HG02759 (cell line): ENCODE measurements at regions not wholly inside any gene's neighbourhood (a gene's known extent, or its start where the extent isn't known, plus 50 kb on each side); places are given as distances from the start of the nearest gene placed in this dataset.

ENCODE experiments used
- ATAC-seq: cut with Tn5 transposase; IDR thresholded peaks from one replicate; pipeline ENCODE4 v1.9.1; 2021; ENCODE audit warnings: mild to moderate bottlenecking, moderate library complexity; ENCODE audit not compliant: unreplicated experiment

DNA sequence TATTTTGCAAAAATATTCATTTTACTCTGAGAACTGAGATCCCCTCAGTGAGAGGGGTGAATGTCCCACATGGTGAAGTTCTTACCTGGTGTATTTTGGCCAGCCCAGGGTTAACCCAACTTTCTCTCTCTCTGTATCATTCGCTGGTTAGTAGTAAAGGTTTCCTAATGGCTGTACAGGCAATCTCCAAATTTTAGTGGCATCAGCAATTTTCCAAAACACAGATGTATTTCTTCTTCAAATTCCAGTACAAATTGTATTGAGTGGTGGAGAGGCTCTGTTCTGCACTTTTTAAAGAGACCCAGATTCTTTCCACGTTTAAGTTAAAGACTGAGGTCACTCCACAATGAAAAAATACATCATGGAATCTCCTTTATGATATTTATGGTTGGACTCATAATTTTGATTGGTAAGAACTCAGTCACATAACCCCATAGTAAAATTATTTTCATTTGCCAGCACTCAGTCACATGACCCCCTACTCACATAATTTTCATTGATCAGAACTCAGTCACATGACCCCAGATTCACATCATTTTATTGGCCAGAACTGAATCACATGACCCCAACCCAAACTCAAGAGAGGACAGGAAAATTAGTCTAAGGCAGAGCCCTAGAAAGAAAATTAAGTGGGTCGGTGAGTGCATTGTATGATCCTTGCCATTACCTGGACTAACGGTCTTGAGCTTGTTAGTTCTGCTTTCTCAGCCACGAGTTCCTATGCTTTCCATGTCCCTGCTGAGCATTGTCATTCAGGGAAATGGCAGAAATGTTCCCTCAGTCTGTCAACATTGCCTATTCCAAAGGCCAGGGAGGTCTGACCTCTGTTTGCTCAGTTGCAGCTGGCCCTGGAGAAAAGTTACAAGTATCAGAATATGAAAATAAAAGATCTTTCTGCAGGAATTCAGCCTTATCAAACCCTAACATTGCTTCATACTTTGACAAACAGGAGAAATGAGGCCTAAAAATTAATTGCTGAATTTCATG lies 1536.2 kb downstream of the AACS start:
- no peak for ATAC-seq

DNA sequence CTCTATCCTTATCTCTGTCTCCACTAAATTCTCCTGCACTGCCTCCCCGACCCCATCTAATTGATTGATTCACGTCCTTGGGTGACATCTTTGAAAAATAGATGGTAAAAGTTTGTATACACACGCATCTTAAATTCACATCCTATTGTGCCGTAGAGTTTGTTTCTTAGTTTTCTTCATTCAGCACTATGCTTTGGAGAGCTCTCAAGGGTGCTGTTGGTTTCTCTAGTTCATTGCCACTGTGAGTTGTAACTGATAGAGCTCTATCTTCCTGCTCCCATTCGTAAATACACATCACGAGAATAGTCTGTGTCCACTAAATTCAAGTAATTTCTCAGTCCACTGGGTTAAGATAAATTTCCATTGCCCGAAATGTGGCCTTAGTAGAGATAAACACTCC lies 1537.4 kb downstream of the AACS start:
- ATAC-seq = no peak

DNA sequence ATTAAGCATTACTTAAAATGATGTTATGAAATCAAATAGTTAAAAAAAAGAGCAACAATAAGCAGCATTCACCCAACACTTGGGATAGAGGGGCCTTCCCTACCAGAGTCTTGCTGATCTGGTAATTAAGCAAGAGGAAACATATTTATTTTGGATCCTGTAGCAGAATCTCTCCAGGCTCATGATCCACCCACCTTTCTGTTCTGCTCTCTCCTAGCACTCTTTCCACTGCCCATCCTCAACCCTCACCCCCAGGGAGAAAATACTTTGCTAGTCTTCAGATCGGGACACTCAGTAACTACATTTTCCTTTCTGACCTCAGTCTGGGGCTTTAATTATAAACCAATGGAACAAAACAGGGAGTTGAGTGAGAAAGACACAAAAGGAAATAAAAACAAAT lies 1541.9 kb downstream of the AACS start:
- no peak for ATAC-seq

DNA sequence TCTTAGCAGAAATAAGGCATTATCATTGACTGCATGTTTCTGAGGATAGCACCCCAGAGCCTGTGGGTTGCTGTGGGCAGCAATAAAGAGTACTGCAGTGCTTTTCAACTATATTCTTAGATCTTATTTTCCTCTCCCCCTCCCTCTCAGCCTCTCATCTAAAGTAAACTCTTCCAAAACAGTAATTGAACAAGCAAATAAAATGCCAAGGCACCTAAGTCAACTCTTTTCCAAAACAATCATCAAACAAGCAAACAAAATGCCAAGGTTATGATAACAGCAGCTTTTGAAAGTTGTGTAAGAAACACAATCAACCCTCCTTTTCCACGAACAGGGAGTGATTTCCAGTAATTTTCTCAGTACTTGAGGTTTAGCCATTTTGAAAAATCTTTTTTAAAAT lies 1542.6 kb downstream of the AACS start:
- no peak for ATAC-seq

DNA sequence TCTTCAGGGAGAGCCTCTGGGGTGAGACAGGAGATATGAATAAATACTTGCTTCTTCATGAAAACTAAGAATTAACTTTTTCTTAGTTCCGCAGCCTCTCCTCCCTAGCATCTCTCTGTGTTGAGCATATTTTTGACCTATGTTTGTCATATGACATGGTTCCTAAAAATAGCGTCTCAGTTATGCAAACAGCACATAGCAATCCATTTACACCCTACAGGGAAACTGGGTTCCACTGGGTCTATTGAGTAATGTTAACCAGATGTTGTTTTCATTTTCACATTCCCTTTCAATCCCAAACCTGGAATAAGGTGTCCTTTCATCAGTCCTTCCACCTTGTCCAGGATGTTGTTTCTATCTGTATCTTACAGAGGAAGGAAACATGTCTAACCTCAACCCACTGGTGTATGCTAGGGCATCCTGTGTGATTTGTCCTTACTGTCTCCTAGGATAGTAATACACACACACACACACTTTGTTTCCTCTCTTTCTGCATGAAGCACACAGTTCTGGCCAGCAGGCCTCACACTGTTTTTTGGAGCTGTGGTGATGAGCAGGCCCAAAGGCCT lies 1543.5 kb downstream of the AACS start:
- ATAC-seq = no peak

DNA sequence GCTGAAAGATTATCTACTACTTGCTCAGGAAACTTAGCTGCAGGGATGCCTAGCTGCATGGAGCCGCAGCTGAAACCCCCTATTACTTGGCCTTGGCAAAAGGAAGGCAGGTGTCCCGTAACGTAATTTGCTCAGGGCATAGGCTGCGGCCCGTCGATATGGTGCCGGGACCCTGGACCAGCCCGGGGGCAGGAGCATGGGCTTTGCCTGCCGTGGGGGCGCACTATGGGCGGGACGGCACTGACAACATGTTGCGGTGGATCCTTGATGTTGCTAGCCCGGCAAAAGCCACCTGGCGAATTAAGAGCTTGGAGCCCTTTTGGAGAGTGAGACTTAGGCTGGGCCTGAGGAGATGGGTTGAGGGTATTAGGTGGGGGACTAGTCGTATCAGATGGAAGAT lies 1551.2 kb downstream of the AACS start:
- ATAC-seq = no peak

DNA sequence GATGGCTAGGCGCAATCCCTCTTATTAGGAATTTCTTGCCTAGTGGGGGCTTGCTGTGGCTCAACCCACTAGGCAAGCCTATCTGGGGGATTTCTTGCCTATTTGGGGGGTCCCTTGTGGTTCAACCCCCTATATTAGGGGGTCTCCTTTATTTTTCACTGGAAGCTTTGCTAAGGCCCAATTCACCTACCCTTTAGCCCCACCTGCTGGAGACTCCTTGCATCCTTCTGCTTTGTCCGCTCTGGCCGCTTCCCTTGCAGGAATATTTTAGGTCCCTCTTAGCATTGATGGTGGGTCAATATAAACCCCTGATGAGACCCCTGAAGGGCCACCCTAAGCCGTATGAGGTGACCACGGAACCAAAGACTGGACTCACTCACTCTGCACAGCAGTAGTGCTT lies 1552.1 kb downstream of the AACS start:
- ATAC-seq = no peak

DNA sequence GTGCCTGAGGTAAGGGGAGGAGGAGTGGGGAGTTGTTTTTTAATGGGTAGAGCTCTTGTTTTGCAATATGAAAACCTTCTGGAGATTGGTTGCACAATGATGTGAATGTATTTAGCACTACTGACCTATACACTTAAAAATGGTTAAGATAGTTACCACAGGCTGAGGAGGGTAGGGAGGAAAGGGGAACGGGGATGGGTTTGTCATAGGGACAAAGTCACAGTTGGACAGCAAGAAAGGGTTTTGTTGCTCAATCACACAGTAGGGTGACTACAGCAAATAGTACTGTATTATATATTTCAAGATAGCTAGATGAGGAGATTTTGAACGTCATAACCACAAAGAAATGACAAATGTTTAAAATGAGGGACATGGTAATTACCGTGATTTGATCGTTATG lies 1562.4 kb downstream of the AACS start:
- ATAC-seq = no peak

DNA sequence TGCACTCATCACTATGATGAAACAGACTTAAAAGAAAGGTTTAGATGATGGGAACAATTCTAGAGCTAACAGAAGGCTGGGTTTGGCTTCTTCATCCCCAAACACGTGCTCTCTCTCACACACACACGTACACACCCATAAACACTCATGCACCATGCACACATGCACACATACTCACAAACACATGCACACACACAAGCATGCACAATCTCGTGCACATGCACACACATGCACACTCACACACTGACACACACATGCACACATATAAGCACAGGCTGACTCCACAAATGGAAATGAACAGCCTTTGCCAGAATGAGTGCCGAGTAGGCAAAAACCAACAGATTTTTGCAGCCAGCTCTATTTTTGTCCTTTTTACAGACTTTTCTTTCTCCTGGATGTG lies 1571.6 kb downstream of the AACS start:
- ATAC-seq = no peak

DNA sequence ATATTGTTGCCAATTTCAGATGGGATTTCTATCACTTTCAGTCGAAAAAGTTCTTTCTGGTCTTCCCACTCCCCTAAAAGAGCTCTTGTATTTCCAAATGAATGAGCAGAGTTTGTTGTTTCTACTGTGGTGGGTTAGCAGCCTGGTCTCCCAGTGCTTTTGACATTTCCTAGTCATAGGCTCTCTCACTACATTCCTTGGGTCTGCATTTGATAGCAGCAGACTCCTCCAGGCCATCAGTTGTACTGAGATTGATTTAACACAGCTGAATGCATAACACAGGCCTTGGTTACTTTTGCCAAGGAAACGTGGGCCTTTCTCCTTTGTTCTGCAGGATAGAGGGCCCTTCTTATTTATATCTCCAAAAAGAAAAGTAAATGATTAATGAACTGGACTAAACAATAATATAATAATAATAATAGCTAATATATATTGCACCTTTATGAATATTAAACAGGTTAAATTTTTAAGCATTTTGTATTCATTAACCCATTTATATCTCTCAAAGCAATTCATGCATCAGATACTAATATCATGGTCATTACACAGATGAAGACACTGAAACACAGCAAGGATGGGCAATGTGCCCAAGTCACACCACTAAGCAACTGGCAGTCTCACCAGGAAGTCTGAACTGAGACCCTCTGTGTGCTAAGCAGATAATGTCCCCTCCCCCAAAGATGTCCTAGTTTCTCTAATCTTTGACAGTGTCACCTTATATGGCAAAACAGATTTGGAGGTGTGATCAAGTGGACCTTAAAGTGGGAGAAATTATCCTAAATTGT lies 1579.2 kb downstream of the AACS start:
- ATAC-seq = no peak

DNA sequence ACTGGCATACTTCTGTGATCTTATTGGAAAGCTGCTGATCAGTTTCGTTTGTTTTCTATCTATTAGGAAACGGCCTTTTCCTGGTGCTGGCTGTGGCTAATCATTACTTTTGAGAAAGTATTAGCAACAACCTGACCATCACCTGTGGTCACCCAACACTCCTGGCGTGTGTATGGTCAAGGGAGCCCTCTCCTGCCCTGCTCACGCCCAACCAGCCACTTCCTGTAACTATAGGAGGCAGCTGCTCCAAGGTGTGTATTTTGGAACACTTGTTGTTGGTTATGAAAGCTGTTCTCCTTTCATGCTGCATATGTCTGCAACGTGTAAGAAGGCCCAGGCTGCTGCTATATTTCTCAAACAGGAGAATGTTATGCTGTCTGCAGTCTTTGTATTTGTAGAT lies 1582.8 kb downstream of the AACS start:
- no peak for ATAC-seq

DNA sequence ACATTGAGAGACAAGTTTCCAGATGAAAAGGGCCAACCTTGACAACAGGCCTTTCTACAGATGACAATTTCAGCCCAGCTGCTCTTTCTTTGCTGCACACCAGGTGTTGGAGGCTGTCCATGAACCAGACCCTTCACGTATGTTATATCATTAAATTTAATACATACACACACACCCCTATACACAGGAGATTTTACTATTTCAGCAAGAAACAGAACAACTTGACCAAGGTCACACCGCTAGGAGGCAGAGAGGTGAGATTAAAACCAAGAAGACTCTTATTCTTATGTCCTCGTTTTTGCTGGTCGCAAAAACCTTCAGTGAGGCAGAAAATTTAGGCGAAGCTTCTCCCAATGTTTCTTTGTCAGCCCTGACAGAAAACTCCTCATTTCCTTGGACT lies 1585.9 kb downstream of the AACS start:
- ATAC-seq = no peak

DNA sequence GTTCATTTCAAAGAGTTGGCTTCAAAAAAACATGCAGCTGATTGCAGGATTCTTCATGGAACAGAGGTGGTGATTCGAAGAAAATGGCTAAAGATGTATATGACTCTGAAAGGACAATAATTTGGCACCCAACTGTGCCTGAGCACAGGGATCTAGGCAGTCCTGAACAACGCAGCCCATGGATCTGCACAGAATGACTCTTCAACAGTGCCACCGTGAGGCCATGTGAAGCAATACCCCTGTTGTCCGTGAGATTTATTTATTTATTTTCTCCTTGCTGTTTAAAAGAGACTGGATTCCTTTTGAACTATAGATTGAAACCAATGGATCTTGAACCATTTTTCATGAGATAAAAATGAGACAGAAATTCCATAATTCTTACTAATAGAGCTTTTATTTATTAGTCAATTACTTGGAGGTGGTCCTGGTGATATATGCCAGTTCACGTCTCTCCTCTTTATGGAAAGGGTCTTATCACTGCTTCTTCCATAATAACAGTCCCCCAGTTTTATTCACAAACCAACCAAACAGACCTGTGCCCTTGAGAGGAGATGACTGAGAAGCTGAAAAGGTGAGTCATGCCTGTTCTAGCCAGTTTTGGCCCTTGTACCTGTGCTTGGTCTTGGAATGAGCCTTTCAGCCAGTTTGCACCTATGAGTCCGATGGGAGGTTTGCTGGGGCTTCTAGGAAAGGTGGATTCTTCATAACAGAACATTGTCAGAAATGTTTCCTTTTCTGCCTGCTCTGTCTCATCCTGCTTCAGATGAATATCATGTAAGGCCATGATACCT lies 1598.3 kb downstream of the AACS start:
- ATAC-seq = no peak

DNA sequence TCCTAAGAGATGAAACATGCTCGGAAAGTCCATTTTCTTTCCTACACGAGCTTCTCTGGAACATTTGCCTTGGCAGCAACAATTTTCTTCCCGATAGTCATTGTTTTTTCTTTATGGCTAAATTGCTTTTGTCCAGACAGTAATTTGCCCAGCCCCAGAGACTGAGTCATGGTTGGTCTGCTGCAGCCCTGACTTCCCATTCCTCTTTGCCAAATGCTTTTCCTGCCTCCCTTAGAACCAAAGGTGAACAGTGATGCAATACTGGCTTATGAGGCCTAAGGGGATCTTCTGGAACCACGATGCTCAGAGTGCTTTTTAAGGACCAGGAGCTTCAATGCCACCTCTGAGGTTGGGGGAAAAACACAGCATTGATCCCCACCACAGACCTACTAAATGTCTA lies 1599.6 kb upstream of the TMEM132C start:
- no peak for ATAC-seq

DNA sequence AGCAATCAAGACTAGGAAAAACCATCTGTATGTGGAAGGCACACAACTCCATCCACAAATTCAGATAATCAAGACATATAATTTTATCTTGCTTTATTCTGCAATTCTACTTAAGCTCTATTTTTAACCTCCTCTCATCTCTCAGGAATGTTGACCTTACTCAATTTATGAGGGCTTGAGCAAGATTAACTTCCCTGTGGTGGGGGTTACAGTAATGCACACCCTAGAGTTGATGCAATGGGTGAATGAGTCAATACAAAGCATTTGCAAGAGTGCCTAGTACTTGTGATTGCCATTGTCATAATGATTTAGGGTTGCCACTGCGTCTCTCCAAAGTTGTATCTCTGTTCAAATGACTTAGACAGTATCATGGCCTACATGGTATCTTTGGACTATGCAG lies 1598.4 kb upstream of the TMEM132C start:
- no peak for ATAC-seq

DNA sequence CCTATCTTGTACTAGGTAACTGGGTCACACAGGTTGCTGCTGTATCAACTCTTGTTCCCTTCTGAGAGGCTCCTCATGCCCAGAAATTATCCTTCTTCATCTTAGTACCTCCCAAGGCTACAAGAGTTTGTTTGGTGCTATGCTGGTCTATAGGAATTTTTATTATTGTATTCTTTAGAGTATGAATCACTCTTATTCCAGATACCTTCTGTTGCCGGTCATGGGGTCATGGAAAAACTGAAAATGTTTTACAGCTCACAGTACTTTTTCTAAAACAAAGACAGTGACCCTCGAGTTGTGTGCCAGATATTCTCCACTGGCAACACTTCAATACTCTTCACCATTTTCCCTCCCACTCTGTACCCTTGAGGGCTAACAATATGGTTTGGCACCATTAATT lies 1598.0 kb upstream of the TMEM132C start:
- no peak for ATAC-seq

DNA sequence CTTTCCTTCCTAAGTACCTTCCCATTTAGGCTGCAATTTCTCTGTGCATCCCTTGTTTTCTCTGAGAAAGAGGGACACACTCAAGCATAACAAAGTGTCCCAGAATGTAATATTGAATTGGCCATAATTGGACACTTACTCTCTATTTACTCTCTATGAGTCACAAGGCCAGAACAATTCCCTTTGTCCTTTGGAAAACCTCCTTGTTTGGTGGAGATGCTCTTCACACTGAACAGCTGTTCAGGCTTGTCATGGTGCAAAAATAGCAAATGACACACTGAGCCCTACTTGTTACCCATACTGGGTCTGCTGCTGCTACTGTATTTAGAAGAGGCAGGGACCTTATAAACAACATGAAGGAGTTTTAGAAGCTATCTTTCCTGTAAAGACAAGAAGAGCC lies 1590.5 kb upstream of the TMEM132C start:
- no peak for ATAC-seq

DNA sequence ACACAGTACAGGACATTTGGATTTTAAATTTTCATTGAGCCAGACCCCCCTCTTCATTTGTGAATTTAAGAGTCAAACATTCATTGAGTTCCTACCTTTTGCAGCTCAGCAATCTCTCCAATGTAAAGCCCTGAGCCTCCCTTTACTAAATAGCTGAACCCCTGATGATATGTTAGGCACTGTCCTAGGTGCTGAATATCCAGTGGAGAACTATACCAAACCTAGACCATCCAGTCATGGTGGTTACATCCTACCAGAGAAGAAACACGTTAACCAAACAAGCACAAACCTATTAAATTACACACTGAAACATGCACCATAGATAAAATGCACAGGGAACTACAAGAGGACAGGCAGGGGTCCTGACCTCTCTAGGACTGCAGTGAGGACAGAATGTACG lies 1585.3 kb upstream of the TMEM132C start:
- no peak for ATAC-seq

DNA sequence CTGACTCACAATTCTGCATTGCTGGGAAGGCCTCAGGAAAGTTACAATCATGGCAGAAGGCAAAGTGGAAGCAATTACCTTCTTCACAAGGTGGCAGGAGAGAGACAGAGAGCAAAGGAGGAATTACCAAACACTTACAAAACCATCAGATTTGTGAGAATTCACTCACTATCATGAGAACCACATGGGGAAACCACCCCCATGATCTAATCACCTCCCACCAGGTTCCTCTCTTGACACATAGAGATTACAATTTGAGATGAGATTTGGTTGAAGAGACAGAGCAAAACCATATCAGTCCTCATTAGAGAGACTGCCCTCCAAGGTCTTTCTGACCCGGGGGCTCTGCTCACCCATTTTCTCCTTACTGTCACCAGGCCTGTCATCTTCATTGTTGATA lies 1582.3 kb upstream of the TMEM132C start:
- no peak for ATAC-seq

DNA sequence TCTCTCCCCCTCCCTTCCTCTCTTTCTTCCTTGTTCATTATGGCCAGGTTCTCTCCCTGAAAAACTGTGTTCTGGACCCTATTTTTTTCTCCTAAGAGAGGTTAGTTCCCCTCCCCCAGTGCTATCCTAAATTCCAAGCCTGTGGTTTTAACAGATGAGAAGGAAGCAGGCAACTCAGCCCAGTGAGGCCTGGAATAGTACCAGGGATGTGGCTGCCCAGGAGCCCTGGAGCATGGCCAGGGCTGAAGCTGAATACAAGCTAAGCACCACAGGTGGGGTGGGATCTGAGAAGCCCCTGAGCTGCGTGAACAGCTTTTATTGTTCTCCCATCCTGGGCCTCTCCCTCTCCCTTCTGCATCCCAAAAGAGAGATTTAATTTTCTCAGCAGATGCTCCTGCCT lies 1581.3 kb upstream of the TMEM132C start:
- ATAC-seq = no peak

DNA sequence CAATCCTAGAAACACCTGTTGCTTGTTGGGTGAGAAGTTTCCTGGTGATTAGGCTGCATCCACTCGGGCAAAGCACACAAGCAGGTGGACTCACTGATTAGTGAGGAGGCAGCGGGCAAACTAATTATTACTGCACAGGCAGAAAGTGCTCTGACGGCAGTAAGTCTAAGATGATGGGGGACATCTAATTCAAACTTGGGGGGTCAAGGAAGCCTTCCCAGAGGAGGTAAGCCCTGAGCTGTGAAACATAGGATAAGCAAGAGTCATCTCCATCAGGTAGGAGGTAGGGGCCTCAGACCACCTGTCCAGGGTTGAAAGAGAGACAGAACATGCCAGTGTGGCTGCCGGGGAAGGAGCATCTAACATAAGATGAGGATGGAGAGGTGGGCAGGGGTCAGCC lies 1578.4 kb upstream of the TMEM132C start:
- no peak for ATAC-seq
